HG03571 (cell line): ENCODE measurements at regions not wholly inside any gene's neighbourhood (a gene's known extent, or its start where the extent isn't known, plus 50 kb on each side); places are given as distances from the start of the nearest gene placed in this dataset.
"Not testable (repeated sequence)": the region's sequence is repeated elsewhere in the genome, so short reads cannot be mapped to it uniquely, and the experiment has no call there.

Experiments used
- ATAC-seq: cut with Tn5 transposase; IDR thresholded peaks from one replicate; pipeline ENCODE4 v1.9.1; 2021; ENCODE audit not compliant: unreplicated experiment

GRCh38 chr21:31609081-31609480, 50.4 kb upstream of the SOD1 start:
- ATAC-seq: no peak

GRCh38 chr21:31607791-31608190, 51.7 kb upstream of the SOD1 start:
- no peak for ATAC-seq

- no peak for ATAC-seq
Measured at GRCh38 chr21:31606081-31606874, 53.2 kb upstream of the SOD1 start.

- ATAC-seq: no peak
Measured at GRCh38 chr21:31604591-31605190, 54.8 kb upstream of the SOD1 start.

DNA sequence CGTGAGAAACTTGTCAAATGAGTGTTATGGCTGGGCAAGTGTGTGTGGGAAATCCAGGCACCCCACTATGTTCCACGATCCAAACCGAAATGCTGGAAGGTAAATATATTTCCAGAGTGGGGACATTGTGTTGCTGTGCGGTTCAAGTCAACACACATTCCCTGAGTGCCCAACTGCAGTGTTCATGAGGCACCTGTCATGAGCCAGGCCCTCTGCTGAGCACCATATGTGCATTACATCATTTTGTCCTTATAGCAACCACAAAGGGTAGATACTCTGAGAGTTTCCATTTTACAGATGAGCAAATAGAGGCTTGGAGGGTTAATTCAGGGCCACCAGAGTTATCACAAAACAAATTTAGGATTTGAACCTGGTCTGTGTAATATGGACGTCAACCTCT, 59.9 kb upstream of the SOD1 start:
- ATAC-seq: no peak

DNA sequence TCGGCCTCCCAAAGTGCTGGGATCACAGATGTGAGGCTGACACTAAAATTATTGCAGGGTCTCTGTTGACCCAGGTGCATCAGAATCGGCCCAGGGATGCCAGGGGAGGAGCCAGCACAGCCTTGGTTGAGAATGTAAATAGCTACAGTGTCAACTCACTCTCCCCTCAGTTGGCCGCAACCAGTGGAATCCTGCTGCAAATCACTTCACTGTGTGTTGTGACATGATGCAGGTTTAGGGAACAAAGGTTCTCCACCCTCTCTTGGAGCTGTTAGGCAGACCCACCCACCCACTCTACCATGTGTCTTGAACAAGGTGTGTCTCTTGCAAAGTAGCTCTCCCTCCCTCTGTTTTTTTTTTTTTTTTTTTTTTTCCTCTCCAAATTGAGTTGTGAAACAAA, 60.5 kb upstream of the SOD1 start:
- ATAC-seq: no peak

DNA sequence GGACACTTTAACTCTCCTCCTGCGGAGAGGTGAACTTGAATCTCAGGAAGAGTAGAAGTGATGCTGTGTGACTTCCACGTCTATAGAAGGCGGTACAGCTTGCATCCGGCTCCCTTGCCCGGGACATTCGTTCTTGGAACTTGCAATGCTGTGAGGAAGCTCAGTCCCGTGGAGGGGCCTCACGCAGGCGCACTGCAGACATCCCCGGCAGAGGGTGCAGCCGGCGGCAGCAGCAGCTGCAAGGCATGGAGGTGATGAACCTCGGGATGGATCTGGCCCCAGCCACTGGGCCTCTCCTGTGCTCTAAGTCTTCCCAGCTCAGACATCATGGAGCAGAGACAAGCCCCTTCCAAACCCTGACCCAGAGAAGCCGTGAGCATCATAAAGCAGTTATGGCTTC, 61.8 kb upstream of the SOD1 start:
- no peak for ATAC-seq

- ATAC-seq: no peak
Measured at GRCh38 chr21:31596055-31596454, 63.4 kb upstream of the SOD1 start.

- no peak for ATAC-seq
Measured at GRCh38 chr21:31594726-31595125, 64.8 kb upstream of the SOD1 start.

DNA sequence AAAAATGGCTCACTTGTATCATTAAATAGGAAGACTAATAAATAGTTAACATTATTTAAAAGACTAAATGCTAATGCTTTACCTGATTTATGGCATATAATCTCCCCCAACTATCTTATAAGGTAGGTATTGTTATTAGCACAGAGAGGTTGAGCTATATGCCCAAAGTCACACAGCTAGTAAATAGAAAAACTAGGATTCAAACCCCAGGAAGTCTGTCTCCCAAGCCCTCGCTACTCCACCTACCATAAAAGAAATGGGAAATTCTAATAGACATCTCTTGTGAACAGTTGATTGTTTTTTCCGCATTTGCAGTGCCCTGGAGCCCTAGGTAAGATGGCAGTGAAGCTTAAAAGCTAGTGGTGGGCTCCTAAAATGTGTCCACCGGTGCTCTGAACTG, 65.2 kb upstream of the SOD1 start:
- no peak for ATAC-seq

- no peak for ATAC-seq
Measured at GRCh38 chr21:31592963-31593560, 66.4 kb upstream of the SOD1 start.

GRCh38 chr21:31592516-31592915, 67.0 kb upstream of the SOD1 start:
- ATAC-seq: no peak

DNA sequence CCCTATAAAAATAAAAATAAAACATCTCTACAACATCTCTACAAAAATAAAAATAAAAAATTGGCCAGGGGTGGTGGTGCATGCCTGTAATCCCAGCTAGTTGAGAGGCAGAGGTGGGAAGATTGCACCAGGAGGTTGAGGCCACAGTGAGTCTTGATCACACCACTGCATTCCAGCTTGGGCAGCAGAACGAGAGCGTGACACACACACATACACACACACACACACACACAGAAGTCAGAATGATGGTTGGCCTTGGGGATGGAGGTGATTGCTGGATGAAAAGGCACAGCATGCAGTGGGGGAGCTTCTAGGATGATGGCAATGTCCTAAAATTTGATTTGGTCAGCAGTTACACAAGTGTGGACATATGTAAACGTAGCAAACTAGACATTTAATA, 69.7 kb upstream of the SOD1 start:
- no peak for ATAC-seq

DNA sequence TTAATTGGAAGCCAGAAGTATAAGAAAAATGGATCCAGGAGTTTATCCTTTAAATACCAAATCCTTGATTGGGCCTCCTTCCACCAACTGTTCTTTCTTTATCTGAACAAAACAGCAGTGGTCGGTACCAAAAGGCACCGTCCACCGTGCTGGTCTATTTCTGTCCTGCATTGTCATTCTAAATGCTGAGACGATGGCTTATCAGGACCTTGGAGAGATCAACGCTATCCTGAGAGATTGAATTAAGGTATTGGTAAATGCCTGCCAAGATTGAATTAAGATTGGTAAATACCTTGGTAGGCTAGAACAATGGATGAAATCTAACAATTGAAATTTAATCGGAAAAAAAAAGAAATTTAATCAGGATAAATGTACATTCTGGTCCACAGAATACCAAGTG, 73.4 kb upstream of the SOD1 start:
- no peak for ATAC-seq

DNA sequence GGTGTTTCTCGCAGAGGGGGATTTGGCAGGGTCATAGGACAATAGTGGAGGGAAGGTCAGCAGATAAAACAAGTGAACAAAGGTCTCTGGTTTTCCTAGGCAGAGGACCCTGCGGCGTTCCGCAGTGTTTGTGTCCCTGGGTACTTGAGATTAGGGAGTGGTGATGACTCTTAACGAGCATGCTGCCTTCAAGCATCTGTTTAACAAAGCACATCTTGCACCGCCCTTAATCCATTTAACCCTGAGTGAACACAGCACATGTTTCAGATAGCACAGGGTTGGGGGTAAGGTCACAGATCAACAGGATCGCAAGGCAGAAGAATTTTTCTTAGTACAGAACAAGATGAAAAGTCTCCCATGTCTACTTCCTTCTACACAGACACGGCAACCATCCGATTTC, 75.6 kb upstream of the SOD1 start:
- ATAC-seq: not testable (repeated sequence)

GRCh38 chr21:31583498-31583897, 76.0 kb upstream of the SOD1 start:
- no peak for ATAC-seq

- peak; percentile 64 for ATAC-seq
Measured at GRCh38 chr21:31580866-31581276, 78.6 kb upstream of the SOD1 start.

GRCh38 chr21:31577271-31577670, 82.2 kb upstream of the SOD1 start:
- ATAC-seq: no peak

- no peak for ATAC-seq
Measured at GRCh38 chr21:31576428-31576827, 83.1 kb upstream of the SOD1 start.

- ATAC-seq: no peak
Measured at GRCh38 chr21:31573217-31573616, 86.3 kb upstream of the SOD1 start.

DNA sequence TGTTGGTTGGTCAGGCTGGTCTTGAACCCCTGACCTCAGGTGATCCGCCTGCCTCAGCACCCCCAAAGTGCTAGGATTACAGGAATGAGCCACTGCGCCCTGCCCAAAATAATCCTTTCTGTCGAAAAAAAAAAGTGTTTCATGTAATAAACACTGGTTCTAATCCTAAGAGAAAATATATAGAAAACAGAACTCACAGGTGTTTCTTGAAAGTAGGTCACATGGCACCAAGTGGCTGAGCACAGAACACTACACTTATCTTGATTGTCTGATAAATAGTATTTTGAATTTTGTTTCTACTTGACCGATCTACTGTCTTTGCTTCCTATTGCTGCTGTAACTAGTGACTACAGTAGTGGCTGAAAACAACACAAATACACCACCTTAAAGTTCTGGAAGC, 87.6 kb upstream of the SOD1 start:
- no peak for ATAC-seq

- no peak for ATAC-seq
Measured at GRCh38 chr21:31570824-31571566, 88.5 kb upstream of the SOD1 start.
